ENCODE measurements at regions not wholly inside any gene's neighbourhood (a gene's known extent, or its start where the extent isn't known, plus 50 kb on each side); places are given as distances from the start of the nearest gene placed in this dataset.

DNA sequence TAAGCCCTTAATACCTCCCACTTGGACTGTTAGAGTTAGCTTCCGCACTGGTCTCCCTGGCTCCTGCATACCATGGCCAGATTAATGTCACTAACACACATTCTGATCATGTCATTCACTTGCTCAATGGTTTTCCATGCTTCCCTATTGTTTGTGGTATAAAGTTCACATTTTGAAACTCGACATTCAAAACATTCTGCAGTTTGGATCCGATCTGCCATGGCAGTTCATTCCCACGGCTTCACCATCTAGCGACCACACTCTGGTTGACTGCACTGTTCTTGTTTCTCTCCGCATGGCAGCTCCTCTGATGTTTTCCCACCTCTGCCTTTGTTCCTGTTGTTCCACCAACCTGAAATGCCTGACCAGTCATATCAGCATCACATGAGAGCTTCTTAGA is 87.4 kb upstream of the WAC start:
- H3K4me3 ChIP-seq (replicated peaks in 1 of 3; ENCODE audit: insufficient read depth in 1 of 3, low read depth in 2 of 3, low read length in 3 of 3) = peak overlapping the region in 2 of 3 experiments; percentile 22 to 49; a peak in 3 of 6 replicates
- FAIRE-seq = peak; percentile 80
- H3K9me3 ChIP-seq (ENCODE audit: low read length) = no peaks in the 10 kb centered on the region
- in situ Hi-C loops (cut with HindIII; ENCODE audit: extremely low pct_ligation_motif_present, low pct_unique_long_range_greater_than_20kb) (no loop called here), intact Hi-C loops (cut with micrococcal nuclease; ENCODE audit: unreplicated experiment) (no loop called here)
- CTCF ChIA-PET (ENCODE audit: low intra/inter-chr PET ratio, low total read pairs) = no interaction called here
- H3K27me3 ChIP-seq (ENCODE audit: control insufficient read depth in 1 of 2, insufficient read depth in 2 of 2, low read length in 2 of 2) = peaks cover 0 to 3% of the 10 kb centered on the region in 2 experiments; a peak in 3 of 5 replicates
- no peaks in the 10 kb centered on the region for H3K36me3 ChIP-seq (replicated peaks in 1 of 2; ENCODE audit: control insufficient read depth in 1 of 2, insufficient read depth in 2 of 2, low read length in 2 of 2)
- no peaks in the 10 kb centered on the region for H4K20me1 ChIP-seq (ENCODE audit: insufficient read depth, low read length)
- H3K9ac ChIP-seq (ENCODE audit: insufficient read depth, low read depth, low read length) = no peak overlapping the region
- peak overlapping the region; percentile 72 for H3K4me2 ChIP-seq (ENCODE audit: low read depth, low read length)
- 5% methylated on average over 6 of the region's 6 CpGs for WGBS (ENCODE audit: low lambda C conversion rate)
- H3K4me1 ChIP-seq (ENCODE audit: insufficient read depth, low read length) = peaks cover 35% of the 10 kb centered on the region
- peak overlapping the region; percentile 58 for H2AFZ ChIP-seq (ENCODE audit: low read length)
- peak; percentile 87 for DNase-seq (ENCODE audit: low spot score)
- peak overlapping the region; percentile 35 for H3K27ac ChIP-seq (ENCODE audit: extremely low read length, insufficient read depth, low read length)
- BruUV-seq (replicated peaks) = no TSS peak
- no peaks in the 10 kb centered on the region for H3K79me2 ChIP-seq (ENCODE audit: insufficient read depth, low read length)
- ATAC-seq = peak; percentile 97
- POLR2A ChIA-PET = no interaction called here
- TF ChIP-seq BRD4 (CRISPR knock-in tag; IDR thresholded peaks at IDR 0.05) (no peak), MAFK (conservative IDR thresholded peaks at IDR 0.05 in 1 of 2, IDR thresholded peaks at IDR 0.05 in 1 of 2; ENCODE audit: low read length in 2 of 2) (no peak), HES4 (CRISPR knock-in tag; IDR thresholded peaks at IDR 0.05; ENCODE audit: borderline replicate concordance) (no peak), ZNF614 (CRISPR knock-in tag; IDR thresholded peaks at IDR 0.05; ENCODE audit: borderline replicate concordance) (0 out of 2 replicates have a peak, but pooled peaks have one; percentile 15), ZNF607 (CRISPR knock-in tag; IDR thresholded peaks at IDR 0.05; ENCODE audit: borderline replicate concordance) (no peak), ZNF296 (CRISPR knock-in tag; conservative IDR thresholded peaks at IDR 0.05) (no peak), MTA3 (CRISPR knock-in tag; IDR thresholded peaks at IDR 0.05) (no peak), ELF1 (CRISPR knock-in tag; IDR thresholded peaks at IDR 0.05) (no peak), SOX5 (CRISPR knock-in tag; IDR thresholded peaks at IDR 0.05; ENCODE audit: borderline replicate concordance) (peak; percentile 78; the same call in 1 of the 2 replicates), RXRA (CRISPR knock-in tag; IDR thresholded peaks at IDR 0.05) (no peak), ETV5 (CRISPR knock-in tag; IDR thresholded peaks at IDR 0.05; ENCODE audit: borderline replicate concordance) (peak; percentile 20; the same call in 1 of the 2 replicates), ZNF781 (CRISPR knock-in tag; IDR thresholded peaks at IDR 0.05; ENCODE audit: borderline replicate concordance, not compliant biosample characterization) (no peak), HNF4A (CRISPR knock-in tag; IDR thresholded peaks at IDR 0.05) (peak; percentile 72), POLR2G (IDR thresholded peaks at IDR 0.05; ENCODE audit: low read depth, low read length) (no peak)
- TF ChIP-seq, protein P1, sequence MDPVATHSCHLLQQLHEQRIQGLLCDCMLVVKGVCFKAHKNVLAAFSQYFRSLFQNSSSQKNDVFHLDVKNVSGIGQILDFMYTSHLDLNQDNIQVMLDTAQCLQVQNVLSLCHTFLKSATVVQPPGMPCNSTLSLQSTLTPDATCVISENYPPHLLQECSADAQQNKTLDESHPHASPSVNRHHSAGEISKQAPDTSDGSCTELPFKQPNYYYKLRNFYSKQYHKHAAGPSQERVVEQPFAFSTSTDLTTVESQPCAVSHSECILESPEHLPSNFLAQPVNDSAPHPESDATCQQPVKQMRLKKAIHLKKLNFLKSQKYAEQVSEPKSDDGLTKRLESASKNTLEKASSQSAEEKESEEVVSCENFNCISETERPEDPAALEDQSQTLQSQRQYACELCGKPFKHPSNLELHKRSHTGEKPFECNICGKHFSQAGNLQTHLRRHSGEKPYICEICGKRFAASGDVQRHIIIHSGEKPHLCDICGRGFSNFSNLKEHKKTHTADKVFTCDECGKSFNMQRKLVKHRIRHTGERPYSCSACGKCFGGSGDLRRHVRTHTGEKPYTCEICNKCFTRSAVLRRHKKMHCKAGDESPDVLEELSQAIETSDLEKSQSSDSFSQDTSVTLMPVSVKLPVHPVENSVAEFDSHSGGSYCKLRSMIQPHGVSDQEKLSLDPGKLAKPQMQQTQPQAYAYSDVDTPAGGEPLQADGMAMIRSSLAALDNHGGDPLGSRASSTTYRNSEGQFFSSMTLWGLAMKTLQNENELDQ (CRISPR knock-in tag; IDR thresholded peaks at IDR 0.05; ENCODE audit: borderline replicate concordance) = no peak
- TF ChIP-seq, protein P2, sequence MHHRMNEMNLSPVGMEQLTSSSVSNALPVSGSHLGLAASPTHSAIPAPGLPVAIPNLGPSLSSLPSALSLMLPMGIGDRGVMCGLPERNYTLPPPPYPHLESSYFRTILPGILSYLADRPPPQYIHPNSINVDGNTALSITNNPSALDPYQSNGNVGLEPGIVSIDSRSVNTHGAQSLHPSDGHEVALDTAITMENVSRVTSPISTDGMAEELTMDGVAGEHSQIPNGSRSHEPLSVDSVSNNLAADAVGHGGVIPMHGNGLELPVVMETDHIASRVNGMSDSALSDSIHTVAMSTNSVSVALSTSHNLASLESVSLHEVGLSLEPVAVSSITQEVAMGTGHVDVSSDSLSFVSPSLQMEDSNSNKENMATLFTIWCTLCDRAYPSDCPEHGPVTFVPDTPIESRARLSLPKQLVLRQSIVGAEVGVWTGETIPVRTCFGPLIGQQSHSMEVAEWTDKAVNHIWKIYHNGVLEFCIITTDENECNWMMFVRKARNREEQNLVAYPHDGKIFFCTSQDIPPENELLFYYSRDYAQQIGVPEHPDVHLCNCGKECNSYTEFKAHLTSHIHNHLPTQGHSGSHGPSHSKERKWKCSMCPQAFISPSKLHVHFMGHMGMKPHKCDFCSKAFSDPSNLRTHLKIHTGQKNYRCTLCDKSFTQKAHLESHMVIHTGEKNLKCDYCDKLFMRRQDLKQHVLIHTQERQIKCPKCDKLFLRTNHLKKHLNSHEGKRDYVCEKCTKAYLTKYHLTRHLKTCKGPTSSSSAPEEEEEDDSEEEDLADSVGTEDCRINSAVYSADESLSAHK (CRISPR knock-in tag; IDR thresholded peaks at IDR 0.05; ENCODE audit: borderline replicate concordance) = no peak
- TF ChIP-seq, protein P3, sequence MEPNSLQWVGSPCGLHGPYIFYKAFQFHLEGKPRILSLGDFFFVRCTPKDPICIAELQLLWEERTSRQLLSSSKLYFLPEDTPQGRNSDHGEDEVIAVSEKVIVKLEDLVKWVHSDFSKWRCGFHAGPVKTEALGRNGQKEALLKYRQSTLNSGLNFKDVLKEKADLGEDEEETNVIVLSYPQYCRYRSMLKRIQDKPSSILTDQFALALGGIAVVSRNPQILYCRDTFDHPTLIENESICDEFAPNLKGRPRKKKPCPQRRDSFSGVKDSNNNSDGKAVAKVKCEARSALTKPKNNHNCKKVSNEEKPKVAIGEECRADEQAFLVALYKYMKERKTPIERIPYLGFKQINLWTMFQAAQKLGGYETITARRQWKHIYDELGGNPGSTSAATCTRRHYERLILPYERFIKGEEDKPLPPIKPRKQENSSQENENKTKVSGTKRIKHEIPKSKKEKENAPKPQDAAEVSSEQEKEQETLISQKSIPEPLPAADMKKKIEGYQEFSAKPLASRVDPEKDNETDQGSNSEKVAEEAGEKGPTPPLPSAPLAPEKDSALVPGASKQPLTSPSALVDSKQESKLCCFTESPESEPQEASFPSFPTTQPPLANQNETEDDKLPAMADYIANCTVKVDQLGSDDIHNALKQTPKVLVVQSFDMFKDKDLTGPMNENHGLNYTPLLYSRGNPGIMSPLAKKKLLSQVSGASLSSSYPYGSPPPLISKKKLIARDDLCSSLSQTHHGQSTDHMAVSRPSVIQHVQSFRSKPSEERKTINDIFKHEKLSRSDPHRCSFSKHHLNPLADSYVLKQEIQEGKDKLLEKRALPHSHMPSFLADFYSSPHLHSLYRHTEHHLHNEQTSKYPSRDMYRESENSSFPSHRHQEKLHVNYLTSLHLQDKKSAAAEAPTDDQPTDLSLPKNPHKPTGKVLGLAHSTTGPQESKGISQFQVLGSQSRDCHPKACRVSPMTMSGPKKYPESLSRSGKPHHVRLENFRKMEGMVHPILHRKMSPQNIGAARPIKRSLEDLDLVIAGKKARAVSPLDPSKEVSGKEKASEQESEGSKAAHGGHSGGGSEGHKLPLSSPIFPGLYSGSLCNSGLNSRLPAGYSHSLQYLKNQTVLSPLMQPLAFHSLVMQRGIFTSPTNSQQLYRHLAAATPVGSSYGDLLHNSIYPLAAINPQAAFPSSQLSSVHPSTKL (CRISPR knock-in tag; IDR thresholded peaks at IDR 0.05) = peak; percentile 59; the same call in 1 of the 2 replicates

All from HepG2 (cell line).